IPS DF 6.9 (cell line): ENCODE measurements at regions not wholly inside any gene's neighbourhood (a gene's known extent, or its start where the extent isn't known, plus 50 kb on each side); places are given as distances from the start of the nearest gene placed in this dataset.
"Not testable (repeated sequence)": the region's sequence is repeated elsewhere in the genome, so short reads cannot be mapped to it uniquely, and the experiment has no call there.

Experiments
- DNase-seq: peaks from one replicate; pipeline ENCODE4 v3.0.0-alpha.2; 2013; ENCODE audit warnings: low read depth, low spot score
- H3K27ac ChIP-seq: one replicate; pipeline ENCODE4 v1.5.1; 2013; ENCODE audit warnings: low read length, control low read depth
- H3K27me3 ChIP-seq: 2 replicates; pipeline ENCODE4 v1.6.1; 2013; ENCODE audit warnings: mild to moderate bottlenecking, low read length; ENCODE audit not compliant: control insufficient read depth, insufficient read depth
- H3K36me3 ChIP-seq: 2 replicates; pipeline ENCODE4 v1.6.1; 2013; ENCODE audit warnings: low read length; ENCODE audit not compliant: control insufficient read depth, insufficient read depth
- H3K4me1 ChIP-seq: 2 replicates; pipeline ENCODE4 v1.6.1; 2013; ENCODE audit warnings: low read length; ENCODE audit not compliant: control insufficient read depth, insufficient read depth
- H3K4me3 ChIP-seq: 2 replicates; pipeline ENCODE4 v1.5.1; 2013; ENCODE audit warnings: mild to moderate bottlenecking, low read length
- H3K9me3 ChIP-seq: 2 replicates; pipeline ENCODE4 v1.6.1; 2013; ENCODE audit warnings: low read length, inconsistent platforms; ENCODE audit not compliant: control insufficient read depth, insufficient read depth
- WGBS: extraction: QIAGEN DNeasy Blood & Tissue Kit; methylation state at CpG from one replicate; pipeline ENCODE4 v1.1.7; 2013; ENCODE audit warnings: mixed read lengths, missing lambda C conversion rate; ENCODE audit not compliant: insufficient read length, insufficient coverage; 5-methylcytosine and 5-hydroxymethylcytosine counted together

DNA sequence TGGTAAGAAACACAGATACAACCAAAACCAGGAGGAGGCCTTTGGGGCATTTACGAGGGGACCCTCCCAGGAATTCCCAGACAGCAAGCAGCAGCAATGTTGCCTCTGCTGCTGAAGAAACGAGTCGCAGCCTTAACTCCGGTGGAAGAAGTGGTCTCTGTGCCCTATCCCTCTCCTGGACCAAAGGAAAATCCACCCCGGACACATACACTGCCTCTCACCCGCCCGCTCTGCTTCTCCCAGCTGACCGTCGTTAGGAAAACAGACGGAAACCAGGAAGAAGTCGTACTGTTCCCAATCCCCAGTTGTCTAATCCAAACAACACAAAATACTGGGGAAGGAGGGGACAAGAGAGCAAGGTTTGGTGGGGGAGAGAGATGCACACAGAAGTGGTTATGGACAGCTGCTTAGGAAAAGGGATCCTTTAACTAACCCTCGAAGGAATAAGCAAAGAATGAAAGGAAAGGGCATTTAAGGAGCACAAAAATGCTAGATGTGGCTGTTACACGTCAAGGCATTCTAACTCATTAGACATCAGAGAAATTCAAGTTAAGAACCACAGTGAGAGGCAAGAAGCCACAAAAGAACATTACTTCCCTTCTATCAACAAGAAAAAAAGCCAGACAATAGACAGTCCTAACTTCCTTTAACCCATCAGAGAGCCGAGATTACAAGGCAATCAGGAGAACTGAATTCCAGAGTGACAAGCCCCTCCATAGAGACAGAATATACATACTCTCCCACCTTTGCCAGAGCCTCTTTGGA is 71.9 kb downstream of the ACTL7B start:
- H3K27me3 ChIP-seq = no peaks in the 10 kb centered on the region
- H3K4me3 ChIP-seq = no peak overlapping the region
- peaks cover 7% of the 10 kb centered on the region; the same call in 1 of the 2 replicates for H3K4me1 ChIP-seq
- H3K36me3 ChIP-seq = no peaks in the 10 kb centered on the region
- H3K27ac ChIP-seq = no peak overlapping the region
- WGBS = no CpG with 5 or more reads among the region's 14 CpGs
- DNase-seq = no peak
- H3K9me3 ChIP-seq = no peaks in the 10 kb centered on the region

DNA sequence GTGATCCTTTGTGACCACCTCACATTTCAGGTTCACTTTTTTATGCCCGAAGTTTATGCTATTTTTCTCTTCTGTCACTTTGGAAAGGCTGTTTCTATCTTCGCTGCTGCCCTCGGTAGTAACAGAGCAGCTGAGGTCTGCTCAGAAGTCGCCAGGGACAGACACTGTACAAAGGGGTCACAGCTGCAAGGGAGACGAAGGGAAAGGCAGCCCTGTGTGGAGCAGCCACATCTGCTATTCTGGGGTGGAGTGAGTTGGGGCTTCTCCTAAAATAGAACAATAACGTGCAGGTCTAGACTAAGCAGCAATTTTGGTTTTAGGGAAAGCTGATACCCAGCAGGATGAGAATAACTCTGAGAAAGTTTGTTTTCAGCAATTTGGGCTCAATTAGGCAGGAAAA is 72.5 kb downstream of the ACTL7B start:
- Histone ChIP-seq H3K4me3 (no peak overlapping the region), H3K27me3 (no peaks in the 10 kb centered on the region), H3K9me3 (no peaks in the 10 kb centered on the region), H3K27ac (no peak overlapping the region), H3K4me1 (peaks cover 7% of the 10 kb centered on the region; the same call in 1 of the 2 replicates), H3K36me3 (no peaks in the 10 kb centered on the region)
- DNase-seq = no peak
- WGBS = no CpG with 5 or more reads among the region's 6 CpGs

DNA sequence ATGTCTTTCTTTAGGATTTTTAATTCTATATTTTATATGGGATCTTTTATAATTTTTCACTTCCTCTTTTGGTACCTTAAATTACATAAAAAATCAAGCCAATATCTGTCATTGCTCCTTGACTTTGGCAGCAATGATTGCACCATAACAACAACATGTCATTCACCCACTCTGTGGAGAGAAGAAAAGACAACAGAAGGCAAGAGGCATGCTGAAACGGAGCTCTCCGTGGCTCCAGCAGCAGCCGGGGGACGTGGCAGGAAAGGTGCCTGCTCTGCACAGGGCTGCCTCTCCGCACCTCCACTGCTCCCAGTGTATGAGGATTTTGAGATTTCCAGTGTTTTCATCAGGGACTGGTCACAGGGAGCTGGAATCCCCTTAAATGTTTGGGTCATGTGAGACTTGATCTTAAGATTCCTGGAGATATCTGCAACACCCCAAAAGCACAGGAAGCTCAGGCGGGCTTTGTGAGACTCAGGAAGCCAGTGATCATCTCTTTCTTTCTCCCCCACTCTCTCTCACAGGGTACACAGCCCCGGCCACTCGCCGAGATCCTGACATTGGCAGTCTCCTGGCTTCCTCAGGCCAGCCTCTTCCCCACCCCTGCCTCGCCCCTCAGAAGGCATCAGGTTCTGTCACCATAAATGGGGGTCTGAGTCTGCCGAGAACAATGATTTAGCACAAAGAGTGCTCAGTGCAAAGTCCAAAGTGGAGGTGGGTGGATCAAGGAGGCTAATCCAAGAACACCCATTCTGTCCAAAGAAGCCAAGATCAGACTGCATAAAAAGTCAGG is 74.6 kb downstream of the ACTL7B start:
- no peak for DNase-seq
- no peaks in the 10 kb centered on the region for H3K9me3 ChIP-seq
- H3K27ac ChIP-seq = no peak overlapping the region
- no peak overlapping the region for H3K4me3 ChIP-seq
- WGBS = no CpG with 5 or more reads among the region's 11 CpGs
- peaks cover 4% of the 10 kb centered on the region; the same call in 1 of the 2 replicates for H3K4me1 ChIP-seq
- no peaks in the 10 kb centered on the region for H3K36me3 ChIP-seq
- no peaks in the 10 kb centered on the region for H3K27me3 ChIP-seq

DNA sequence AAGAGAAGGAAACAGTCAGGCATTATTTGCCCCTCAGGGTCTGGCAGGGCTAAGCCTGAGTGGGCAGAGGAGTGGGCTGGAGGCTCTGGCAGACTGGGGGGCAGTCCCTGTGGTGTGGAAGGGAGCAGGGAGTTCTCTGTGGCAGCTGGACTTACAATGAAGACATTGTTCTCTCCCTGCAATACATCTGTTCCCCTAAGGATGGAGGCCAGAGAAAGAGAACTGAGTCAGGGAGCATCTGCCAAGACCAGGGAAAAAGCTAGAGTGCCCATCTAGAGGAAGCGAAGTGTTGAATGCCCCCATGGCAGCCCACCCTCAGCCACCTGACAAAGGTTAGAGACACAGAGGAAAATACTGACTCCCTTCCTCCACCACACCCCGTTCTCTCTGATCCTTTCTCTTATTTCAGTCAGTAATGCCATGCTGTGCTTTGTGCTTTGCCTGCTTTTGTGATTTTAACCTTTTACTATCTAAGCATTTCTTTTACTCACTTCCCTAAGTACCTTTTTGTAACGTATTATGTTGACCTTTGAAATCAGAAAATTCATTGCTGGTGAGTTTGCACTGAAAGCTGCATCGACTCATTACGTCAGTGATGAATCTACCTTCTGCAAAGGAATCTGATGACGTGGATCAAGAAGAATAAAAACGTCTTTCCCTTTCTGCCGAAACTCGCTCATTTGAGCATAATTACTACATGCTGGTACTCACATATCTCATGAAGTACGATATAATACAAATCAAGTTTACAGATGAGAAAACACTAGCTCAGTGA is 76.0 kb downstream of the ACTL7B start:
- no peaks in the 10 kb centered on the region for H3K27me3 ChIP-seq
- no peaks in the 10 kb centered on the region for H3K9me3 ChIP-seq
- H3K27ac ChIP-seq = no peak overlapping the region
- no peak overlapping the region for H3K4me3 ChIP-seq
- no peak for DNase-seq
- H3K4me1 ChIP-seq = peaks cover 4% of the 10 kb centered on the region; the same call in 1 of the 2 replicates
- WGBS = no CpG with 5 or more reads among the region's 10 CpGs
- no peaks in the 10 kb centered on the region for H3K36me3 ChIP-seq

DNA sequence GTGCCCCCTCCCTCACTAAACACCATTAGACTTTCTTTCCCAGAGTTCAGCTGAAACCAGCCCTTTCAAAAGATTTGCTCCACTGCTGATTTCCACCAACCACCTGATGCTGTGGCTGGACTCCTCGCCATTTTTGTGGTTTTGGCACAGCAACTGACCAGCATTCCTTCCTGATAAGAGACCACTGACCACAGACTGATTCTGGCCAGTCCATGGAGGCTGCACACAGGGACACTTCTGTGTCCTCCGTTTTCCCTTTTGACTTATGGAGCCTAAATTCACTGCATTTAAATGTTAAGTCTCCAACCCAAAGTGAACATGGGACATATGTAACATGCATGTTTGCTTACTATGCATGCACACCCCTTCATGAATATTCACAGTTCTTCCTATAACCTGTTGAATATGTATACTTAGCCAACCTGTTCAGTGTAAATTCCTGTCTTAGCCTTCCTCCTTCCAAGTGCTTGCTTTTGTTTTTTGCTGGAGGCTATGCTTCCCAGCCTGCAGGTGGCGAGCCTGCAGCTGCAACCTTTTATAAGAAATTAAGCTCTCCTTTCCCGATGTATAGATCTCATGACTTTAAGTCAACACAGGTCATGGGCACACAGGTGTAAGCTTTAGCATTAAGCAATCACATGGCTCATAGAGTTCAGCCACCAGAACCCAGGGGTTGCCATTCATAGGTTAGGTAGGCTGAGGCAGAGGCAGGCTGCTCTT is 78.7 kb downstream of the ACTL7B start:
- WGBS = no CpG with 5 or more reads among the region's 4 CpGs

DNA sequence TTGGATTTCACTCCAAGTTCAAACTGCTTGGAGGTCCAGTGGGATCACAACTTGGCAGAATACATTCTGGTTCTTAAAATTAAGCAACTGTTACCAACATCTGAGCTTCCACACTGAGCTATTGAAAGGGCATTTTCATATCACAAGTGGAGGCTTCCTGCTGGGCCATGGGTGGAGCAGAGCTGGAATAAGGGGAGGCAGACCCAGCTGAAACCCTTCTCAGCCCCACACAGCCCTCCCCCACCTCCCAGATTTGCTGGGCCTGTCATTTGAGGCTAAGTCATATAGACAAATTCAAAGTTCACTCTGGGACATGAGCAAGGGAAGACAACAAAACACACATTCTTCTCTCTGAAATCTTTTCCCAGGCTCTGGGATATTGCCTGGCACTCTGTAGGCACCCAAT is 79.9 kb downstream of the ACTL7B start:
- no peaks in the 10 kb centered on the region for H3K9me3 ChIP-seq
- DNase-seq = no peak
- peaks cover under 1% of the 10 kb centered on the region; the same call in 1 of the 2 replicates for H3K4me1 ChIP-seq
- H3K27ac ChIP-seq = no peak overlapping the region
- H3K4me3 ChIP-seq = no peak overlapping the region
- H3K36me3 ChIP-seq = no peaks in the 10 kb centered on the region
- no peaks in the 10 kb centered on the region for H3K27me3 ChIP-seq

More for the DNA sequence above, 78.7 kb downstream of the ACTL7B start:
- DNase-seq = no peak
- H3K4me1 ChIP-seq = peaks cover 4% of the 10 kb centered on the region; the same call in 1 of the 2 replicates
- H3K4me3 ChIP-seq = no peak overlapping the region
- no peaks in the 10 kb centered on the region for H3K36me3 ChIP-seq
- no peak overlapping the region for H3K27ac ChIP-seq
- no peaks in the 10 kb centered on the region for H3K27me3 ChIP-seq
- H3K9me3 ChIP-seq = no peaks in the 10 kb centered on the region

DNA sequence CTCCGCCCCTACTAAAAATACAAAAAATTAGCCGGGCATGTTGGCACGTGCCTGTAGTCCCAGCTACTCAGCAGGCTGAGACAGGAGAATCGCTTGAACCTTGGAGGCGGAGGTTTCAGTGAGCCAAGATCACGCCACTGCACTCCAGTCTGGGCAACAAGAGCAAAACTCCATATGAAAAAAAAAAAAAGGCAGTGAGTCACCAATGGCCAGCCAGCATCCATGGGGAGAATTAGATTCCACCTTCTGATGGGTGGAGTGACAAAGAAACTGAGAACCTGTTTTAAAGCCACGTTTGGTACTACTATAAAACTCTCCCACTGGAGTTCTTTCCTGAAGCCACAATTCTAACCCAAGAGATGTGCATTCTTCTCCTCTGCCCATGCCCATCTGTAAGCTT is 81.7 kb downstream of the ACTL7B start:
- not testable (repeated sequence) for H3K27me3 ChIP-seq, H3K9me3 ChIP-seq, H3K27ac ChIP-seq, H3K4me1 ChIP-seq, H3K36me3 ChIP-seq, H3K4me3 ChIP-seq, DNase-seq
- WGBS = no CpG with 5 or more reads among the region's 7 CpGs

DNA sequence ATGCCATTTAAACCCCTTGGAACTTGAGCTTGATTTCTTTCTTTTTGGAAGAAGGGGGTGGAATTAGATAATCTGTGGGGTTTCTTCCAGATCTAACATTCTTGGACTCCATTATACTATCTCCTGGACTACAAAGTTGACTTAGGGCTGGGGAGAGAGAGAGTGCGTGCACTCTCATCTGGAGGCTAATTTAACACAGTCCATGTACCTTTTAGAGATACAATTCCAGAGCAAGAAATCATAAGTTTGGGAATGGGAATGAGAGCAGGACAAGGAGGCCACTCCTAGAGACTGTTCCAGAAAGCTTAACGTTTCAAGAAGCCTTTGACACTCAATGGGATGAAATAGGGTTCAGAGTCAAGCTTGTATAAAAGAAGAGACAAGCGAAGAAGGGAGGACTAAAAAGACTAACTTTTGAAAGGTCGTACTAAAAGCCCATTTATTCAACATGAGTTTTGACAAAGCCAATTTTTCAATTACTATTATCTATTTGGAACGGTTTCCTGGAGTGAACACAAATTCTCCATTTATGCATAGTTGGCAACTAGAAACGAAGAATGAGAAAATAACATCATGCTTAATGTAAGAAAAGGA is 83.4 kb downstream of the ACTL7B start:
- Histone ChIP-seq H3K36me3 (no peaks in the 10 kb centered on the region), H3K4me1 (no peaks in the 10 kb centered on the region), H3K27me3 (no peaks in the 10 kb centered on the region), H3K4me3 (no peak overlapping the region), H3K9me3 (no peaks in the 10 kb centered on the region), H3K27ac (no peak overlapping the region)
- DNase-seq = no peak
- WGBS = no CpG with 5 or more reads among the region's 6 CpGs

DNA sequence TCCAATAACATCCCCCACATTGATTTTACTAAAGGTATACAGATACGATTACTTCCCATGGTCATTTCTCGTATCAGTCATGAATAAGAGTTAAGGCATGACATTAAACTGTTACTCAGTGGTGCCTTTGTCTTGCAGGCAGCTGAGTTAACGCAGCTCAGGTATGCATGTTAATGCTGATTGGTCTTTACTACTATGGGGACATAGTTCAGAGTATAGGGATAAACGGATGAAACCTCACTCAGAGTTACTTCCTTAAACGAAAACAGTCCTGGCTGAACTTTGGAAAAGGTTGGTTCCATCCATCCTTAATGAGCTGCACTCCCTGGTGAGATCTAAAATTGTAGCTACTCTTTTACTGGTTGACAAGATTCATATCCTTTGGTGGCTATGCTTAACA is 87.0 kb downstream of the ACTL7B start:
- no peak for DNase-seq
- WGBS = no CpG with 5 or more reads among the region's 5 CpGs
- Histone ChIP-seq H3K36me3 (no peaks in the 10 kb centered on the region), H3K4me3 (no peak overlapping the region), H3K27ac (no peak overlapping the region), H3K4me1 (no peaks in the 10 kb centered on the region), H3K9me3 (no peaks in the 10 kb centered on the region), H3K27me3 (no peaks in the 10 kb centered on the region)
